SK-N-SH (cell line): ENCODE measurements at regions not wholly inside any gene's neighbourhood (a gene's known extent, or its start where the extent isn't known, plus 50 kb on each side); places are given as distances from the start of the nearest gene placed in this dataset.

ENCODE experiments used
- CTCF ChIA-PET: fragments of 300-600, 350-600 bp; formaldehyde crosslinking; extraction: SDS; loops from one replicate; lab custom pipeline; 2021; lab: Yijun Ruan, JAX
- POLR2A ChIA-PET: fragments of 350-600 bp; sonication (Branson Sonifier 250); formaldehyde crosslinking; extraction: SDS; loops from one replicate; lab custom pipeline; 2020; ENCODE audit warnings: antibody characterized with exemption, inconsistent platforms; lab: Yijun Ruan, JAX
- DNase-seq: peaks from one replicate; pipeline ENCODE4 v3.0.0; 2012
- H2AFZ ChIP-seq: fragments of 200-600 bp; sonication (generic); 2 replicates; pipeline ENCODE4 v1.8.1; 2016; ENCODE audit warnings: antibody characterized with exemption, mild to moderate bottlenecking, low read depth
- H3F3A ChIP-seq: fragments of 200-600 bp; sonication (generic); replicated peaks from 2 replicates; pipeline ENCODE3; 2016; ENCODE audit warnings: antibody characterized with exemption, mild to moderate bottlenecking; ENCODE audit not compliant: insufficient read depth
- H3K27ac ChIP-seq, 2 experiments: fragments of 200-500 bp in 1 of 2; fragments of 200-600 bp in 1 of 2; sonication (Bioruptor generic) in 1 of 2; sonication (generic), shearing (Covaris generic) in 1 of 2; 2 replicates each; pipeline versions ENCODE4 v1.5.1 to v1.6.1; 2014 to 2016; ENCODE audit warnings: low read depth in 2 of 2, inconsistent platforms in 1 of 2, low read length in 1 of 2, mild to moderate bottlenecking in 1 of 2, mixed read lengths in 1 of 2
- H3K27me3 ChIP-seq: fragments of 200-600 bp; sonication (generic), shearing (Covaris generic); 2 replicates; pipeline ENCODE4 v1.6.1; 2016; ENCODE audit warnings: mixed run types; ENCODE audit not compliant: insufficient read depth
- H3K36me3 ChIP-seq, 2 experiments: fragments of 200-500 bp in 1 of 2; fragments of 200-600 bp in 1 of 2; sonication (Bioruptor generic) in 1 of 2; sonication (generic) in 1 of 2; replicated peaks in 1 of 2; 2 replicates each; pipeline versions ENCODE3 to v1.5.1; 2014 to 2016; ENCODE audit warnings: low read length in 1 of 2, mild to moderate bottlenecking in 1 of 2; ENCODE audit not compliant: insufficient read depth in 2 of 2, control insufficient read depth in 1 of 2
- H3K4me1 ChIP-seq, 2 experiments: fragments of 200-500 bp in 1 of 2; fragments of 200-600 bp in 1 of 2; sonication (Bioruptor generic) in 1 of 2; sonication (generic), shearing (Covaris generic) in 1 of 2; 2 replicates each; pipeline versions ENCODE4 v1.5.1 to v1.6.1; 2014 to 2016; ENCODE audit warnings: low read depth in 1 of 2, low read length in 1 of 2, mixed run types in 1 of 2; ENCODE audit not compliant: insufficient read depth in 2 of 2, control insufficient read depth in 1 of 2
- H3K4me2 ChIP-seq: fragments of 200-600 bp; sonication (generic), shearing (Covaris generic); 2 replicates; pipeline ENCODE4 v1.6.1; 2017; ENCODE audit warnings: mixed run types
- H3K4me3 ChIP-seq, 2 experiments: fragments of 200-500 bp in 1 of 2; fragments of 200-600 bp in 1 of 2; sonication (Bioruptor generic) in 1 of 2; sonication (generic), shearing (Covaris generic) in 1 of 2; 2 replicates each; pipeline versions ENCODE4 v1.5.1 to v1.8.1; 2014 to 2016; ENCODE audit warnings: low read depth in 2 of 2, inconsistent platforms in 1 of 2, low read length in 1 of 2, mild to moderate bottlenecking in 1 of 2, mixed read lengths in 1 of 2, moderate library complexity in 1 of 2
- H3K79me2 ChIP-seq: fragments of 200-600 bp; sonication (generic); 2 replicates; pipeline ENCODE4 v1.8.1; 2017; ENCODE audit warnings: mild to moderate bottlenecking; ENCODE audit not compliant: insufficient read depth
- H3K9ac ChIP-seq: fragments of 200-600 bp; sonication (generic); 2 replicates; pipeline ENCODE4 v1.6.1; 2017; ENCODE audit warnings: mixed run types
- H3K9me2 ChIP-seq: fragments of 200-600 bp; sonication (generic); 2 replicates; pipeline ENCODE4 v1.6.1; 2017; ENCODE audit warnings: mixed run types
- H3K9me3 ChIP-seq: fragments of 200-600 bp; sonication (generic); 2 replicates; pipeline ENCODE4 v1.6.1; 2017; ENCODE audit warnings: mixed run types, mild to moderate bottlenecking, moderate library complexity
- H4K20me1 ChIP-seq: fragments of 200-600 bp; sonication (generic); 2 replicates; pipeline ENCODE4 v1.6.1; 2017; ENCODE audit warnings: mild to moderate bottlenecking, mixed run types; ENCODE audit not compliant: insufficient read depth
- CHD2 ChIP-seq: fragments of 150-350 bp; IDR thresholded peaks from 2 replicates; pipeline ENCODE4 v1.6.1; 2018; ENCODE audit warnings: low read length; ENCODE audit not compliant: partially characterized antibody
- ELF1 ChIP-seq: IDR thresholded peaks from 2 replicates; pipeline ENCODE4 v1.4.0; 2012
- EP300 ChIP-seq, 2 experiments: IDR thresholded peaks; 2 replicates each; pipeline versions ENCODE4 v1.4.0 to v1.6.1; 2012; ENCODE audit warnings: borderline replicate concordance in 1 of 2, low read depth in 1 of 2, low read length in 1 of 2
- FOXJ3 ChIP-seq: sonication (generic); formaldehyde crosslinking; IDR thresholded peaks from 2 replicates; pipeline ENCODE4 v1.5.1; 2020; ENCODE audit warnings: mild to moderate bottlenecking, missing genetic modification reagents
- FOXM1 ChIP-seq: IDR thresholded peaks from 2 replicates; pipeline ENCODE4 v1.4.0; 2012; ENCODE audit warnings: low read depth, mild to moderate bottlenecking
- GATA2 ChIP-seq: sonication (generic); formaldehyde crosslinking; IDR thresholded peaks from 2 replicates; pipeline ENCODE4 v1.5.0; 2020; ENCODE audit warnings: mild to moderate bottlenecking, missing genetic modification reagents
- MXI1 ChIP-seq: IDR thresholded peaks from 2 replicates; pipeline ENCODE4 v1.6.1; 2012; ENCODE audit warnings: mild to moderate bottlenecking, low read depth, low read length, improper control_type of control experiment
- NRF1 ChIP-seq: IDR thresholded peaks from 2 replicates; pipeline ENCODE4 v1.6.1; 2012; ENCODE audit warnings: low read depth, mild to moderate bottlenecking, low read length
- POLR2AphosphoS5 ChIP-seq: IDR thresholded peaks from 2 replicates; pipeline ENCODE4 v1.6.1; 2012; ENCODE audit warnings: low read depth, low read length
- RFX5 ChIP-seq: IDR thresholded peaks from 2 replicates; pipeline ENCODE4 v1.6.1; 2012; ENCODE audit warnings: mild to moderate bottlenecking, improper control_type of control experiment, low read length
- RXRA ChIP-seq: IDR thresholded peaks from 2 replicates; pipeline ENCODE4 v1.4.0; 2012; ENCODE audit warnings: low read depth, mild to moderate bottlenecking, borderline replicate concordance
- SMC3 ChIP-seq: IDR thresholded peaks from 2 replicates; pipeline ENCODE4 v1.6.1; 2012; ENCODE audit warnings: low read depth, low read length, improper control_type of control experiment
- TAF1 ChIP-seq: IDR thresholded peaks from 2 replicates; pipeline ENCODE4 v1.6.1; 2012; ENCODE audit warnings: low read depth, mild to moderate bottlenecking, low read length, moderate library complexity, borderline replicate concordance
- TEAD4 ChIP-seq: IDR thresholded peaks from 2 replicates; pipeline ENCODE4 v1.4.0; 2012; ENCODE audit warnings: mild to moderate bottlenecking, borderline replicate concordance; ENCODE audit not compliant: insufficient read depth
- WGBS: methylation state at CpG from one replicate; pipeline ENCODE4 v1.1.6; 2017; ENCODE audit warnings: low lambda C conversion rate; 5-methylcytosine and 5-hydroxymethylcytosine counted together
- TF ChIP-seq, protein P1 (sequence below): IDR thresholded peaks from 2 replicates; pipeline ENCODE4 v1.6.1; 2012; ENCODE audit warnings: mild to moderate bottlenecking, low read depth, low read length, moderate library complexity
- TF ChIP-seq, protein P2 (sequence below): IDR thresholded peaks from 2 replicates; pipeline ENCODE4 v1.4.0; 2012; ENCODE audit warnings: low read depth, borderline replicate concordance
- TF ChIP-seq, protein P3 (sequence below): IDR thresholded peaks from 2 replicates; pipeline ENCODE4 v1.4.0; 2012; ENCODE audit warnings: low read depth

DNA sequence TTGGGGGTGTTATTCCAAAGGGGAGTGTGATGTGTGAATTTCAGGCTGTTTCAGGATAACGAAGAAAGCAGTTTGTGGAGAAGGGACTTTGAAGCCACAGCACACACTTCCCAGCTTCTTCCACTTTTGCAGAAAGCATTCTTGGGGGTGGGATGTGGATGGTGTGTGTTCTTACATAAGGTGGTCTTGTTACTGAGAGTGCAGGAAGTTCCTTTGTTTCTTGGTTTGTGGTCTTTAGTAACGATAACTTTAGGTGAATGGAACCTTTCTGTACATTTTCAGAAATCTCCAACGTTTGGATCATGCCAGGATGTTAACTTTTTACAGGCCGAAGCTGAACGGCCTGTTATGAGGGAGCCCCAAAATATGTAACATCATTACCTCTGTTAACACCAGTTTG is 251.8 kb downstream of the KCNRG start:
- CTCF ChIA-PET = no interaction called here
- no peak for DNase-seq
- Histone ChIP-seq H4K20me1 (no peaks in the 10 kb centered on the region), H3K4me2 (no peak overlapping the region), H3F3A (no peaks in the 10 kb centered on the region), H3K9me2 (no peaks in the 10 kb centered on the region), H3K27ac (no peak overlapping the region), H3K9ac (no peak overlapping the region), H3K36me3 (no peaks in the 10 kb centered on the region), H3K27me3 (no peaks in the 10 kb centered on the region), H3K9me3 (no peaks in the 10 kb centered on the region), H3K79me2 (no peaks in the 10 kb centered on the region), H3K4me1 (peaks cover 0 to 2% of the 10 kb centered on the region in 2 experiments; a peak in 1 of 4 replicates), H3K4me3 (no peak overlapping the region), H2AFZ (no peak overlapping the region)
- 64% methylated on average over 5 of the region's 5 CpGs for WGBS
- POLR2A ChIA-PET = no interaction called here
- TF ChIP-seq, protein P1, sequence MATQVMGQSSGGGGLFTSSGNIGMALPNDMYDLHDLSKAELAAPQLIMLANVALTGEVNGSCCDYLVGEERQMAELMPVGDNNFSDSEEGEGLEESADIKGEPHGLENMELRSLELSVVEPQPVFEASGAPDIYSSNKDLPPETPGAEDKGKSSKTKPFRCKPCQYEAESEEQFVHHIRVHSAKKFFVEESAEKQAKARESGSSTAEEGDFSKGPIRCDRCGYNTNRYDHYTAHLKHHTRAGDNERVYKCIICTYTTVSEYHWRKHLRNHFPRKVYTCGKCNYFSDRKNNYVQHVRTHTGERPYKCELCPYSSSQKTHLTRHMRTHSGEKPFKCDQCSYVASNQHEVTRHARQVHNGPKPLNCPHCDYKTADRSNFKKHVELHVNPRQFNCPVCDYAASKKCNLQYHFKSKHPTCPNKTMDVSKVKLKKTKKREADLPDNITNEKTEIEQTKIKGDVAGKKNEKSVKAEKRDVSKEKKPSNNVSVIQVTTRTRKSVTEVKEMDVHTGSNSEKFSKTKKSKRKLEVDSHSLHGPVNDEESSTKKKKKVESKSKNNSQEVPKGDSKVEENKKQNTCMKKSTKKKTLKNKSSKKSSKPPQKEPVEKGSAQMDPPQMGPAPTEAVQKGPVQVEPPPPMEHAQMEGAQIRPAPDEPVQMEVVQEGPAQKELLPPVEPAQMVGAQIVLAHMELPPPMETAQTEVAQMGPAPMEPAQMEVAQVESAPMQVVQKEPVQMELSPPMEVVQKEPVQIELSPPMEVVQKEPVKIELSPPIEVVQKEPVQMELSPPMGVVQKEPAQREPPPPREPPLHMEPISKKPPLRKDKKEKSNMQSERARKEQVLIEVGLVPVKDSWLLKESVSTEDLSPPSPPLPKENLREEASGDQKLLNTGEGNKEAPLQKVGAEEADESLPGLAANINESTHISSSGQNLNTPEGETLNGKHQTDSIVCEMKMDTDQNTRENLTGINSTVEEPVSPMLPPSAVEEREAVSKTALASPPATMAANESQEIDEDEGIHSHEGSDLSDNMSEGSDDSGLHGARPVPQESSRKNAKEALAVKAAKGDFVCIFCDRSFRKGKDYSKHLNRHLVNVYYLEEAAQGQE = no peak
- TF ChIP-seq, protein P2, sequence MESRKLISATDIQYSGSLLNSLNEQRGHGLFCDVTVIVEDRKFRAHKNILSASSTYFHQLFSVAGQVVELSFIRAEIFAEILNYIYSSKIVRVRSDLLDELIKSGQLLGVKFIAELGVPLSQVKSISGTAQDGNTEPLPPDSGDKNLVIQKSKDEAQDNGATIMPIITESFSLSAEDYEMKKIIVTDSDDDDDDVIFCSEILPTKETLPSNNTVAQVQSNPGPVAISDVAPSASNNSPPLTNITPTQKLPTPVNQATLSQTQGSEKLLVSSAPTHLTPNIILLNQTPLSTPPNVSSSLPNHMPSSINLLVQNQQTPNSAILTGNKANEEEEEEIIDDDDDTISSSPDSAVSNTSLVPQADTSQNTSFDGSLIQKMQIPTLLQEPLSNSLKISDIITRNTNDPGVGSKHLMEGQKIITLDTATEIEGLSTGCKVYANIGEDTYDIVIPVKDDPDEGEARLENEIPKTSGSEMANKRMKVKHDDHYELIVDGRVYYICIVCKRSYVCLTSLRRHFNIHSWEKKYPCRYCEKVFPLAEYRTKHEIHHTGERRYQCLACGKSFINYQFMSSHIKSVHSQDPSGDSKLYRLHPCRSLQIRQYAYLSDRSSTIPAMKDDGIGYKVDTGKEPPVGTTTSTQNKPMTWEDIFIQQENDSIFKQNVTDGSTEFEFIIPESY = no peak
- TF ChIP-seq NRF1 (no peak), CHD2 (no peak), EP300 (IDR thresholded peaks at IDR 0.05; ENCODE audit: borderline replicate concordance in 1 of 2, low read depth in 1 of 2, low read length in 1 of 2) (no peak), SMC3 (no peak), MXI1 (no peak), ELF1 (no peak), FOXJ3 (CRISPR knock-in tag) (no peak), TEAD4 (no peak), RFX5 (no peak), RXRA (no peak), GATA2 (no peak), TAF1 (no peak), POLR2AphosphoS5 (no peak), FOXM1 (no peak)
- TF ChIP-seq, protein P3, sequence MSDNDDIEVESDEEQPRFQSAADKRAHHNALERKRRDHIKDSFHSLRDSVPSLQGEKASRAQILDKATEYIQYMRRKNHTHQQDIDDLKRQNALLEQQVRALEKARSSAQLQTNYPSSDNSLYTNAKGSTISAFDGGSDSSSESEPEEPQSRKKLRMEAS = no peak
